Astrocyte of the cerebellum (primary cell): ENCODE measurements at regions not wholly inside any gene's neighbourhood (a gene's known extent, or its start where the extent isn't known, plus 50 kb on each side); places are given as distances from the start of the nearest gene placed in this dataset.
"Not testable (repeated sequence)": the region's sequence is repeated elsewhere in the genome, so short reads cannot be mapped to it uniquely, and the experiment has no call there.

Experiments
- DNase-seq: peaks from one replicate; pipeline ENCODE4 v3.0.0-alpha.2; 2011; ENCODE audit warnings: low read depth
- H3K4me3 ChIP-seq: 2 replicates; pipeline ENCODE4 v1.5.1; 2011; ENCODE audit warnings: mild to moderate bottlenecking, low read depth, low read length, moderate library complexity
- in situ Hi-C: cut with HindIII; loops from 2 replicates; pipeline ENCODE4 v1.10.0; 2017; ENCODE audit warnings: low sequenced_read_pairs
- TF ChIP-seq, protein P1 (sequence below): IDR thresholded peaks from 2 replicates; pipeline ENCODE4 v1.5.1; 2012; ENCODE audit warnings: low read length, low read depth, moderate library complexity, mild to moderate bottlenecking; ENCODE audit errors: missing control alignments

DNA sequence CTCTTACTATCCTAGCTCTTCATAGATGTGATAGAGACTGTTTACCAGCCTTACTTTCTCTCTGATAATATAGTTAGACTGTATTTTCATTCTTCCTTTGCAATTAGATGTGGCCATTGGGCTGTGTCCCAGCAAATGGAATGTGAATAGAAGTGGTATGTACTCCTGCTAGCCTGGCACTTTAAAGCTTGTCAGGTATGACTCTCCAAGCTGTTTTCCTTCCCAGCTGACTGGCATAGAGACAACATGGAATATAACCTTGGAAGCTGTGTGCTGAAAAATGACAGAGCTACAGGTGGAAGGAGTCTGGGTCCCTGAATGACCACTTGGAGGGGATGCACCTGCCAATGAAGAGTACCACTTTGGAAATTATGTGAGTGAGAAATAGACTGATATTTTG, 116.2 kb downstream of the DIRAS2 start:
- DNase-seq, result no peak
- TF ChIP-seq, protein P1, sequence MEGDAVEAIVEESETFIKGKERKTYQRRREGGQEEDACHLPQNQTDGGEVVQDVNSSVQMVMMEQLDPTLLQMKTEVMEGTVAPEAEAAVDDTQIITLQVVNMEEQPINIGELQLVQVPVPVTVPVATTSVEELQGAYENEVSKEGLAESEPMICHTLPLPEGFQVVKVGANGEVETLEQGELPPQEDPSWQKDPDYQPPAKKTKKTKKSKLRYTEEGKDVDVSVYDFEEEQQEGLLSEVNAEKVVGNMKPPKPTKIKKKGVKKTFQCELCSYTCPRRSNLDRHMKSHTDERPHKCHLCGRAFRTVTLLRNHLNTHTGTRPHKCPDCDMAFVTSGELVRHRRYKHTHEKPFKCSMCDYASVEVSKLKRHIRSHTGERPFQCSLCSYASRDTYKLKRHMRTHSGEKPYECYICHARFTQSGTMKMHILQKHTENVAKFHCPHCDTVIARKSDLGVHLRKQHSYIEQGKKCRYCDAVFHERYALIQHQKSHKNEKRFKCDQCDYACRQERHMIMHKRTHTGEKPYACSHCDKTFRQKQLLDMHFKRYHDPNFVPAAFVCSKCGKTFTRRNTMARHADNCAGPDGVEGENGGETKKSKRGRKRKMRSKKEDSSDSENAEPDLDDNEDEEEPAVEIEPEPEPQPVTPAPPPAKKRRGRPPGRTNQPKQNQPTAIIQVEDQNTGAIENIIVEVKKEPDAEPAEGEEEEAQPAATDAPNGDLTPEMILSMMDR, result no peak
- H3K4me3 ChIP-seq, result no peak overlapping the region
- in situ Hi-C loops, result no loop called here

DNA sequence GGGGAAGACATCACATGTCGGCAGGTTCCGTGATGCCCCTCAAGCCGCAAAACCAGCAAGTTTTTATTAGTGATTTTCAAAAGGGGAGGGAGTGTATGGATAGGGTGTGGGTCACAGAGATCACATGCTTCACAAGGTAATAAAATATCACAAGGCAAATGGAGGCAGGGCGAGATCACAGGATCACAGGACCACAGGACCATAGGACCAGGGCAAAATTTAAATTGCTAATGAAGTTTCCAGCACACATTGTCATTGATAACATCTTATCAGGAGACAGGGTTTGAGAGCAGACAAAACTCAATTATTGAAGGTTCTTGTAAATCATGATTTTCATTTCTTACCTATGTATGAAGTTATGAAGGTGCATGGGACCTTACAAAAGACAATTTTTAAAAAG, 106.5 kb downstream of the DIRAS2 start:
- H3K4me3 ChIP-seq, in situ Hi-C loops, DNase-seq: not testable (repeated sequence)

DNA sequence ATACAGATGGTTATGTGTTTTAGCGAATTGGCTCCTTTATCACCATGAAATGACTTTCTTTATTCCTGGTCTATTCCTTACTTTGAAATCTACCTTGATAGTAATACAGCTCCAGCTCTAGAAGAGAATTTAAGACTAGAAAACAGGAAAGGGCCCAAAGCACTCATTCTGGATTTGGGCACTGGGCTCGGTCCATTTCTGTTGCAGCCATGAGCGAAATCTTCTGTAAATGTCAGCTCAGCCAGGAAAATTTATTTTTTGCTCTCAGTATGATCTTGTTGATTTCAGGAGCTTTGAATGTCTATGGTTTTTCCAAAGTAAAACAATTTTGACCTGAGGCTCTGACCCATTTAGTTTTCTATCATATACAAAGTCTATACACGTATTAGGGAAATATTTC, 104.1 kb downstream of the DIRAS2 start:
- no peak overlapping the region for H3K4me3 ChIP-seq
- in situ Hi-C loops, result no loop called here
- no peak for DNase-seq
- TF ChIP-seq, protein P1, result no peak

DNA sequence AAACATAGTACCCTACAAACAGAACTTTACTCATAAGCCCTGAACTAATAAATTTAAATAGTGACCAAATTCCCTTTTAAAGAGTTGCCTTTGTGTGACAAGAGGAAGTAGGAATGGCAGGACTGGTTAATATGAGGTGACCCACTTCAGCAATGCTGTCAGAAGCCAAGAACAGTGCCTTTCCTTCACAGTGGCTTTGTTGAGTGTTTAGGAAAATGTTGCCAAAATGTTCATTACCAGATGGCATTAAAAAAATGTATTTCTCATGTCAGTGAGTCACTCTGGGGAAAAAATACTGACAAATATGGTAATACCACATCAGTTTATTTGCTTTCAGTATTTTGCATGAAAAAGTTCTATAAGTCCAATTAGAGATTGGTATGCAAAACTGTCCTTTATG, 103.3 kb downstream of the DIRAS2 start:
- no peak for DNase-seq
- TF ChIP-seq, protein P1, result no peak
- in situ Hi-C loops, result no loop called here
- no peak overlapping the region for H3K4me3 ChIP-seq

DNA sequence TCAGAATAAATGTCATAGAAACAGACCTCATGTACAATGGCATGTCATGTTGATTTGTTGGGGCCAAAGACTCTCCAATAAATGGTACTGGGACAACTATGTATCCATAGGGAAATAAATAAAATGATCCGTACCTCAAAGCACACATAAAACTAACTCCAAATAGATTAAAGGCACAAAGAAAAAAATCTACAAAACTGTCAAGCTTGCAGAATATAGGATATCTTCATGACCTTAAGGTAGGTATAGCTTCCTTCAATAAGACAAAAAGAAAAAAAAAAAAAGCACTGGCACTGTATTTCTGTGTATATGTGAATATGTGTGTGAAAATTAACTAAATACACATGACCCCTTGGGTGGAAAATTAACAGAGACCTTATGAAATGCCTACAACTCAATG, 101.9 kb downstream of the DIRAS2 start:
- DNase-seq, result no peak
- TF ChIP-seq, protein P1, result no peak
- in situ Hi-C loops, result loop anchor here (5.0 kb wide), 1 partner anchor 108 kb away; no protein-coding TSS in a partner anchor
- no peak overlapping the region for H3K4me3 ChIP-seq

DNA sequence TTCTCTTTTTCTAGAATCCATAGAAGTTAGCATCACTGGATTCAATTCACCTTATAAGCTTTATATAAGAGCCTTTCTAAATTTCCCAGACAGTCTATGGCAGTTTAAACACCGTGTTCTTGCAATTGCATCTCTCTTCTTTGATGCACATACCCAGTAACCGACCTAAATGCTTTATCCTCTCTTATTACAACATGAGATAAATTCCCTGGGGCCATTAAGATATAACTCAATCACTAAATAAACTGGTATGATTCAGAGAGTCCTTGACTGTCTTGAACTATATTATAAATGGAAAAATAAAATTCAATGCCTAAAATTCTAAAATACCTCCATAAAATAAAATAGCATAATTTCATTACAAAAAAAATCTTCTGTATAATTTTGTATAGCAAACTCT, 98.1 kb downstream of the DIRAS2 start:
- TF ChIP-seq, protein P1, result no peak
- in situ Hi-C loops, result loop anchor here (5.0 kb wide), 1 partner anchor 112 kb away; no protein-coding TSS in a partner anchor
- H3K4me3 ChIP-seq, result no peak overlapping the region
- no peak for DNase-seq

DNA sequence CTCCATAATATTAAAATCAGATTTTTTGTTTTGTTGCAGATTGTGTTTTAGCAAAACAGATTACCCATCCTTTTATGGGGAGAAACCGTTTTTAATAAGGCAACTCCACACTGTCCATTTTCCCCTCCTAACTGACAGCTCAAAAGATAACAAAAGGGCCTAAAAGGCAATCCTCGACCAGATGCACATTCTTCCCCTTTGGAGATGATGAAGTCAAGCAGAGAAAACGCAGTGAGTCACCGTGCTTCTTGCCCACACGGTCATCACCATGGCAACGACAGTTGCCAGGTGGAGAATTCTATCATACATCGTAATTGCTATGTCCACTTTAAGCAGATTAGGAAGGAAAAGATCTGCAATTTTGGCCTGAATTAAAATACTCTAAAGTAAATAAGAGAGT, 96.4 kb downstream of the DIRAS2 start:
- in situ Hi-C loops, result no loop called here
- peak; percentile 90 for DNase-seq
- H3K4me3 ChIP-seq, result no peak overlapping the region
- TF ChIP-seq, protein P1, result no peak
